ENCODE measurements at regions not wholly inside any gene's neighbourhood (a gene's known extent, or its start where the extent isn't known, plus 50 kb on each side); places are given as distances from the start of the nearest gene placed in this dataset.

- DNase-seq (ENCODE audit: low read depth in 2 of 2): no peak
Measured at GRCh38 chr4:176843710-176844109, 51.0 kb upstream of the VEGFC start.

- no peak for DNase-seq (ENCODE audit: low read depth in 2 of 2)
Measured at GRCh38 chr4:176844448-176844847, 51.7 kb upstream of the VEGFC start.

- DNase-seq (ENCODE audit: low read depth in 2 of 2): no peak
Measured at GRCh38 chr4:176845636-176846035, 52.9 kb upstream of the VEGFC start.

DNA sequence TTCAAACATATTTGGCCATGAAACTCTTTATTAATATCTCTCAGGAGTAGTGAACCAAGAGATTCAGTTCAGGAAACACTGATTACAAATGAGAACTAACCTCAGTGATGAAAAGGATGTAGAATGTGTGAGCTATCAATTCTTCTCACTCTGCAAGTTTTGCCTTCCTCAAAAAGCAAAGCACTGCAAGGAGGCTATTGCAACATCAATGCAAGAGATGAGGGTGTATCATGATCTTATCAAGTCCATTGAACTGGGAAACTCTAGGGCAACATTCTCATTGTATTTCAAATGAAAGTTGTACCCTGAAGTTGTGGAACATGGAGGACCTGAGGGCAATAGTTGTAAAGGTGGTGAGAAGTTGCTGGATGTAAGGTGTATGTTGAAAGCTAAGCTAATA, 56.4 kb upstream of the VEGFC start:
- DNase-seq (ENCODE audit: low read depth in 2 of 2): no peak

DNA sequence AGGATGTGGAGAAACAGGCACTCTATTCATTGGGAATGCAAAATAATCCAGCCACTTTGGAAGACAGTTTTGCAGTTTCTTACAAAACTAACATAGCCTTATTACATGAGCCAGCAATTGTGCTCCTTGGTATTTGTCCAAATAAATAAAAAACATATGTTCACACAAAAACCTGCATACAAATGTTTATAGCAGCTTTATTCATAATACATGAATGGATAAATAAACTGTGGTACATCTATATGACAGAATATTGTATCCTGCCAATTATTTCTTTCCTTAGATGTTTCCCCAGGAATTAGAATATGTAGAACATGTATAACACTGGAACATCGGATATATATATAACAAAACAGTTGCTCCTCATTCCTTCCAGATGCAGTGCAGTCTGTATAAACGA, 57.7 kb upstream of the VEGFC start:
- DNase-seq (ENCODE audit: low read depth in 2 of 2): no peak

DNA sequence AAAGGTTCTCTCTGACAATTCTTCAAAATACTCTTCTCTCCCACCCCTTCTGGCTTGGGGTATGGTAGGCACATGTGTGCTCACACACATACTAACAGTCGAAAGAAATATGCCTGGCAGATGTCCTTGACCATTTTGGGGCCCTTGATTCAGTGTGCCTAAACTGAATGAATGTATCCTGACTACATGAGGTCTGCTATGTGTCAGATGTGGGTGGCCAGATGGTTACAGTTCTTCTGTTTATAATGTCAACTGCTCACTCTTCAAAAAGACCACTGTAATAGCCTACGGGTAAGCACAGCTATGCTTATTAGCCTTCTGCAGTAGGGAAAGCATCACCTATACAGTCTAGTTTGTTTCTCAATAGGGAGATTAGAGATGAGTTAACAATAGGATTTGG, 63.7 kb upstream of the VEGFC start:
- DNase-seq (ENCODE audit: low read depth in 2 of 2): no peak

DNA sequence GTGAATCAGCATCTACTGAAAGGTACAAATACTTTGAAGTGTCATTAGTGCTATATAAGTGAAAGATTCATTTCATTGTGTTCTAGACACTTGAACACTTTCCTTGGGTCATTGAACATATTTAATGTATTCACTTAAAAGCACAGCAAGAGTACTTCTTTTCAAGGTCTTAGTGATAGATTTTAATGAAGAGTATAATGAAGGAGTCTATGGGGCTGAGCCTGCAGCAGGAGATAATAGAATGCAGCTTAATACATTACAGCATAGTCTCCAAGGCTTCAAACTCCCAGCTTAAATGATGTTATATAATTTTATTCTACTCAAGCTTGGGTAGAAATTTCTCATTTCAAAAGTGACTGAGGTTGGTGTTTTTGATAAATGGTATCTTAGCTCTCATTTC, 66.1 kb upstream of the VEGFC start:
- no peak for DNase-seq (ENCODE audit: low read depth in 2 of 2)

DNA sequence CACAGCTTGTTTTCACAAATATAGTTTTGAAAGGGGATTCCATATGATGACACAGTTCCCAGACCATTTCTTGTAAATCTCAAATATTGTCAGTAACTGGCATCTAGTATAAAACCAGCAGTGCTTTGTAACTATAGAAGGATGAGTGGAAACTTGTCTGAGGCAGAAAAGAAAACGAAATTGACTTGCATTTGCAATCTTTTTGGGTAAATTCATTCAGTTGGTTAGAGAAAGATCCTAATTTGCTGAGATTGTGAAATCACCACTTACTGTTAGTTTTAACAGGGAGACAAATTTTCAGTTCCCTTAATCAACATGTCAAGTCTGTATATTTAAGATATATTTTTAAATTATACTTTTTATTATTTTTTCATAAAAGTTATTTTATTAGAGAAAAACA, 71.5 kb upstream of the VEGFC start:
- DNase-seq (ENCODE audit: low read depth in 2 of 2): no peak

GRCh38 chr4:176868676-176869075, 76.0 kb upstream of the VEGFC start:
- DNase-seq (ENCODE audit: low read depth in 2 of 2): no peak

DNA sequence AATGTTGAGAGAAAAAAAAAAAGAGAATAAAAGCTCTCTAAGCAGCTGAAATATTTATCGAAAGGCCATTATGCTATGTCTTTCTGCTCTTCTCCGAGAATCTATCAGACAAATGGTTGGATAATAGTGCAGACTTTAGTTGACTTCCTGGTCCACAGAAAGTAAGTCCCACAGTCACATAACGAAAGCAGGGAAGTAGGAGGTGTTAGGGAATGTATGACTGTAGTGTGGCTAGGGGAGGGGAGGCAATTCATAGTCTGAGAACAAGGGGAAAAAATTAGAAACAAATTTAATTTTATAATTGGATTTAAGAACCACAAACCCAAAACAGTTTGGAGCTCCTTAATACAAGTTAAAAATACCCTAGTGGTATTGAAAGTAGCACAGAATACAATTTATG, 79.7 kb upstream of the VEGFC start:
- no peak for DNase-seq (ENCODE audit: low read depth in 2 of 2)

GRCh38 chr4:176874721-176875445, 82.2 kb upstream of the VEGFC start:
- DNase-seq (ENCODE audit: low read depth in 2 of 2): no peak

DNA sequence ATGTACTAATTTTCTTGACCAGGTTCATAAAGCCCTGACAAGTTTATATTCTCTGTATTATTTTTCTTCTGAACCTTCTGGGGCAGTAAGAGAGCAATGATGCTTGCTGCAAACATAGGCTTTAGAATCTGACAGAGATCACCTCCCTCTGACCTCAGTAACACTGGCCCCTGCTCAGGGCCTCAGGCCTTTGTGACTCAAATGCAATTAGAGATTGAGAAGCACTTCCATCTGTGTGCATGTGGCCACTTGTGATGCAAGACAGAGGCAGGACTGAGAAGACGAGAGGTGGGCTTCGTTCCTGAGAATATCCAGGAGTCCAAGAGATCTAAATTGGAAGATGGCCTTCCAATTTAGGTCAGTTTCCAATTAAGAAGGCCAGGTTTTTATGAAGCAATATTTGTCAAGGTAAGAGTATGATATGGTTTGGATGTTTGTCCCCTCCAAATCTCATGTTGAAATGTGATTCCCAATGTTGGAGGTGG, 82.8 kb upstream of the VEGFC start:
- no peak for DNase-seq (ENCODE audit: low read depth in 2 of 2)

DNA sequence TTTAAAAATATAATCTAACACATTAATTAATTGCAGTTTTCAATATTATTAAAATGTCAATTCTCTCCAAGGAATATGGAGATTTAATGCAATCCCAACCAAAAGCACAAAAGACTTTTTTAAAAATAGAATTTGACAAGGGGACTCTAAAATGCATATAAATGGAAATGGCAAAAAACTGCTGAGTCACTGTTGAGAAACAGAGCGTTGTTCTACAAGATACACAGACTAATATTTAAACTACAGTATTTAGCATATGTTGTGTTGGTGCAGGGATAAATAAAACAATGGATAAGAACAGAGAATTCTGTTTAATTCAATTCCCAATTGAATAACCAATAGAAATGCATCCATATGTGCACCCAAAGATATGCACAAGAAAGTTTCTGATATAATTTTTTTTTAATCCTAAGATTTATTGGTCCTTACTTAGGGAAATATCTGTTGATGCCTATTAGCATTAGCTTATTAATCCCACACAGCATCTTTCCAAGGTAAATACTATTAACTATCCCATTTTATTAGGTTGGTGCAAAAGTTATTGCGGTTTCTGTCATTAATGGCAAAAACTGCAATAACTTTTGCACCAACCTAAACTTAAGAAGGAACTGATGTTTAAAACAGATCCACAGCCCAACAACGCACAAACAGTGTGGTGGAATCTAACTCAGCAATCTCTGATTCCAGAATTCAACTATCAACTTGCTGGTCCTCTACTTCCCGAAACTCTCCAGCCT, 86.8 kb upstream of the VEGFC start:
- no peak for DNase-seq (ENCODE audit: low read depth in 2 of 2)

DNA sequence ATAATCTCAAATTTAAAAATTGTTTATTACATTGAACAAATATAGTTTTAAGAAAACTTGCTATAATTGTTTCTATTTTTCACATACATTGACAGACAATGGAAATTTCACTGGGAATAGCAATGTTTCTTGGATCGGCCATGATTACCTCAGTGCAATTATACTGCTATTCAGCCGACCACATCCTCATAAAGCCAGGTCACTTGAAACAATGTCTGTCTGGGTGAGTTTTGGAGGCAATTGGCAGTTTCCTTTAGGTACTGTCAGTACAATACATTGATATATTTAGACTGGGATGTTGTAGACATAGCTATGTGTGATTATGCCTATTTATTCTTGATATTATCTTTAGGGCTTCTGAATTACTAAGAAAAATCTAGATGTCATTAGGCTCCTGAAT, 89.5 kb upstream of the VEGFC start:
- DNase-seq (ENCODE audit: low read depth in 2 of 2): no peak

- DNase-seq (ENCODE audit: low read depth in 2 of 2): no peak
Measured at GRCh38 chr4:176883108-176883550, 90.4 kb upstream of the VEGFC start.

GRCh38 chr4:176883681-176884418, 91.1 kb upstream of the VEGFC start:
- no peak for DNase-seq (ENCODE audit: low read depth in 2 of 2)

- no peak for DNase-seq (ENCODE audit: low read depth in 2 of 2)
Measured at GRCh38 chr4:176885224-176885623, 92.5 kb upstream of the VEGFC start.

DNA sequence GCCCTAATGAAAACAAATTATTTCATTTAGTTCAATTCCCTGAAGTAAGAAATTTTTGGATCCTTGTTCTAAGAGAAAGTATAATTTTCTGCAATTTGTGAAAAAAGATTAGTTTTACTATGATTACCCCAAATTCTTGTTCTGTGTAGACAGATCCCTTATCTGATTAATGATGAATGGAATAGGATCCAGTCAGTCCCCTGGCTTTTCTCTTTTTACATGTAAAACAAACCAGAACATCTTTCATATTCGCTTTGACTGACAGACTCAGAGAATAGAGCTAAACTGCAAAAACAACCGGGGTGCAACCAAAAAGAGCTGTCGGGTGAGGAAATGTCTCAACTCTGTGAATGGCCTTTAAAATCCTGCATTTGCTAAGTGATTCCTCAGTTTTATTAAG, 93.4 kb upstream of the VEGFC start:
- DNase-seq (ENCODE audit: low read depth in 2 of 2): no peak

GRCh38 chr4:176889776-176890175, 97.1 kb upstream of the VEGFC start:
- DNase-seq (ENCODE audit: low read depth in 2 of 2): no peak

GRCh38 chr4:176894498-176894897, 101.8 kb upstream of the VEGFC start:
- no peak for DNase-seq (ENCODE audit: low read depth in 2 of 2)

- no peak for DNase-seq (ENCODE audit: low read depth in 2 of 2)
Measured at GRCh38 chr4:176896211-176896610, 103.5 kb upstream of the VEGFC start.

- no peak for DNase-seq (ENCODE audit: low read depth in 2 of 2)
Measured at GRCh38 chr4:176897226-176897625, 104.5 kb upstream of the VEGFC start.

- DNase-seq (ENCODE audit: low read depth in 2 of 2): no peak
Measured at GRCh38 chr4:176898791-176899190, 106.1 kb upstream of the VEGFC start.

All from stimulated activated CD4-positive, alpha-beta T cell treated with anti-CD3 and anti-CD28 coated beads, Interleukin-12 subunit alpha, Interleukin-12 subunit beta, amount 100 ng/mL, for 24 hours (primary cell).